ENCODE measurements at regions not wholly inside any gene's neighbourhood (a gene's known extent, or its start where the extent isn't known, plus 50 kb on each side); places are given as distances from the start of the nearest gene placed in this dataset.
"Not testable (repeated sequence)": the region's sequence is repeated elsewhere in the genome, so short reads cannot be mapped to it uniquely, and the experiment has no call there.

DNA sequence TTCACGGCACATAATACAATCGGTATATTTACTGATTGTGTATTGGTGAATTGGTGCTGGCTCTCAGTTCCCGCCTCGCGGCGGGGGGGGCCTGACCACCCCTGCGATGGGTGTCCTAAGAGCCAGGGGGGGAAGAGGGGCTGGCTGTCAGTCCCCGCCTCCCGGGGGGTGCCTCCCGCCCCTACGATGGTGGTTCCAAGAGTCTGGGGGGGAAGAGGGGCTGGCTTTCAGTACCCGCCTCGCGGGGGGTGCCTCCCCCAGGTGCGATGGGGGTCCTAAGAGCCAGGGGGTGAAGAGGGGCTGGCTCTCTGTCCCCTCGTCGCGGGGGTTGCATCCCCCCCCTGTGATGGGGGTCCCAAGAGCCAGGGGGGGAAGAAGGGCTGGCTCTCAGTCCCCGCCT is 2321.8 kb upstream of the PCDH20 start:
- H3K9me3 ChIP-seq = no peaks in the 10 kb centered on the region
- H3K4me1 ChIP-seq = no peaks in the 10 kb centered on the region
- no peaks in the 10 kb centered on the region for H3K27me3 ChIP-seq
- H3K36me3 ChIP-seq = no peaks in the 10 kb centered on the region
- TF ChIP-seq, protein P1, sequence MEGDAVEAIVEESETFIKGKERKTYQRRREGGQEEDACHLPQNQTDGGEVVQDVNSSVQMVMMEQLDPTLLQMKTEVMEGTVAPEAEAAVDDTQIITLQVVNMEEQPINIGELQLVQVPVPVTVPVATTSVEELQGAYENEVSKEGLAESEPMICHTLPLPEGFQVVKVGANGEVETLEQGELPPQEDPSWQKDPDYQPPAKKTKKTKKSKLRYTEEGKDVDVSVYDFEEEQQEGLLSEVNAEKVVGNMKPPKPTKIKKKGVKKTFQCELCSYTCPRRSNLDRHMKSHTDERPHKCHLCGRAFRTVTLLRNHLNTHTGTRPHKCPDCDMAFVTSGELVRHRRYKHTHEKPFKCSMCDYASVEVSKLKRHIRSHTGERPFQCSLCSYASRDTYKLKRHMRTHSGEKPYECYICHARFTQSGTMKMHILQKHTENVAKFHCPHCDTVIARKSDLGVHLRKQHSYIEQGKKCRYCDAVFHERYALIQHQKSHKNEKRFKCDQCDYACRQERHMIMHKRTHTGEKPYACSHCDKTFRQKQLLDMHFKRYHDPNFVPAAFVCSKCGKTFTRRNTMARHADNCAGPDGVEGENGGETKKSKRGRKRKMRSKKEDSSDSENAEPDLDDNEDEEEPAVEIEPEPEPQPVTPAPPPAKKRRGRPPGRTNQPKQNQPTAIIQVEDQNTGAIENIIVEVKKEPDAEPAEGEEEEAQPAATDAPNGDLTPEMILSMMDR (IDR thresholded peaks at IDR 0.05) = no peak
- intact Hi-C loops (cut with DNase I) = no loop called here
- no peak overlapping the region for H3K4me3 ChIP-seq
- DNase-seq = no peak
- no peak overlapping the region for H3K9ac ChIP-seq (ENCODE audit: low read depth in 2 of 2, low read length in 2 of 2)
- H3K27ac ChIP-seq = no peak overlapping the region

DNA sequence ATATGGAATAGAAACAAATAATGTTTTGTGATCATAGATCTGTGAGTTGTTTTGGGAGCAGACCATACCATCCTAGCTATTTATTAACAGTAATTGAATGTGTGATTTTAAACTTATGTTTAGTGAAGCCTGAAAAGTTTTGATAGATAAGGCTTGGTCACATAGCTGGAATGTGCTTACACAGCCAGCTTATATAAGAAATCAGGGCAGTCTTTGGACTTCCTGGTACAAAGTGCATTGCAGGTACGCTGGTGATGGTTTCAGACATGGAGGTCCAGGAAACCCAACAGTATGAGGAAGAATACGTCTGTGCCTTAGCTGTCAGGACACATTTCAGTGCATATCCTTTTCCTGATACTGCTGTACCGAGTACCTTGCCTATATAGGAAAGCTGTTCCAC is 2316.2 kb upstream of the PCDH20 start:
- intact Hi-C loops (cut with DNase I) = no loop called here
- TF ChIP-seq, protein P1 (IDR thresholded peaks at IDR 0.05) = no peak
- no peak for DNase-seq
- H3K4me3 ChIP-seq = no peak overlapping the region
- no peaks in the 10 kb centered on the region for H3K36me3 ChIP-seq
- H3K9ac ChIP-seq (ENCODE audit: low read depth in 2 of 2, low read length in 2 of 2) = no peak overlapping the region
- no peak overlapping the region for H3K27ac ChIP-seq
- no peaks in the 10 kb centered on the region for H3K27me3 ChIP-seq
- H3K4me1 ChIP-seq = no peaks in the 10 kb centered on the region
- H3K9me3 ChIP-seq = no peaks in the 10 kb centered on the region

DNA sequence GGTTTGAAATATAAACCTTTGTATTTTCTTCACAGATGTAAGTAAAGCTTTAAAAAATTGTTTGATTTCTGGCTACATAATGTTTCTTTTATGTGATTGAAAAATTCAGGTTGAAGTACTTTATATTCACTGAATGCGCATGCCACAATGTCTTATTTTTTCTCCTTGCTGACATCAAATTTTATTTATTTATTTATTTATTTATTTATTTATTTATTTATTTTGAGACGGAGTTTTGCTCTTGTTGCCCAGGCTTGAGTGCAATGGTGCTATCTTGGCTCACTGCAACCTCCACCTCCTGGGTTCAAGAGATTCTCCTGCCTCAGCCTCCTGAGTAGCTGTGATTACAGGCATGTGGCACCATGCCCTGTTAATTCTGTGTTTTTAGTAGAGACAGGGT is 2296.5 kb upstream of the PCDH20 start:
- H3K27ac ChIP-seq; H3K4me1 ChIP-seq; H3K4me3 ChIP-seq; H3K9ac ChIP-seq (ENCODE audit: low read depth in 2 of 2, low read length in 2 of 2); H3K9me3 ChIP-seq; H3K27me3 ChIP-seq; H3K36me3 ChIP-seq; intact Hi-C loops (cut with DNase I); DNase-seq: not testable (repeated sequence)

DNA sequence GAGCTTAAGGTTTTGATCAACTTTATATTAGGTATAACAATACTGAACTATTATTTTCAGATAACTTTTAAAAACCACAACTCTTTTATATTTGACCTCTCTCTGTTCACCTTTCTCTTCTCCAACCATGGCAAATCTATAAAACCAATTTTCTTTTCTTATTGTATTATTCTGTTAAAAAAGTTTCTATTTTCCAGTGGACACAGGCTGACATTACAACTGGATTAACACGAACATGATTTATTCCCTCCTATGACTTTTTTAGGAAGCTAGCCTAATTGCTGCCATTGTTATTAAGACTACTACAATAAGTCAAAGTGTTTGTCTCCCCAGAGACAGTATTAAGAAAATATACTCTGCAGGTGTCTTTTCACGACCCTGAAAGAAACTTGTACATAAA is 2291.1 kb upstream of the PCDH20 start:
- no peak overlapping the region for H3K4me3 ChIP-seq
- H3K4me1 ChIP-seq = no peaks in the 10 kb centered on the region
- H3K27me3 ChIP-seq = no peaks in the 10 kb centered on the region
- TF ChIP-seq, protein P1 (IDR thresholded peaks at IDR 0.05) = no peak
- H3K9me3 ChIP-seq = no peaks in the 10 kb centered on the region
- H3K27ac ChIP-seq = no peak overlapping the region
- no peak for DNase-seq
- intact Hi-C loops (cut with DNase I) = no loop called here
- H3K36me3 ChIP-seq = no peaks in the 10 kb centered on the region
- H3K9ac ChIP-seq (ENCODE audit: low read depth in 2 of 2, low read length in 2 of 2) = no peak overlapping the region

DNA sequence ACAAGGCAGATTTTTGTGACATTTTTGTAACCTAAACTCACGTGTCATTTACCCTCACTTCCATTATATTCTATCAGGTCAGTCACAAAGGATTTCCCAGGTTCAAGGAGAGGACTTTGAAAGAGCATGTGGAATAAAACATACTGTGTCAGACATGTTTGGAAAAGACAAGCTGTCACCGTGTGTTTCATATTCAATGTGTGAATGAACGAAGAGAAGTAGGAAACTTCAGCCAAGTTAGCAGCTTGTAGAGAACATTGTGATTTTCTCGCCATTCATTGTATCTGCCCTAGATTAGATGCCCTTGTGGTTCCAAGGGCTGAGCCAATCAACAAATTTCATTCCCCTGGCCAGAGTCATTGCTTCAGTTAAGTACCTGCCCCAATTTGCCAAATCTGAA is 2288.9 kb upstream of the PCDH20 start:
- no peak overlapping the region for H3K4me3 ChIP-seq
- intact Hi-C loops (cut with DNase I) = no loop called here
- TF ChIP-seq, protein P1 (IDR thresholded peaks at IDR 0.05) = no peak
- H3K27me3 ChIP-seq = no peaks in the 10 kb centered on the region
- H3K27ac ChIP-seq = no peak overlapping the region
- H3K9ac ChIP-seq (ENCODE audit: low read depth in 2 of 2, low read length in 2 of 2) = no peak overlapping the region
- DNase-seq = no peak
- H3K36me3 ChIP-seq = no peaks in the 10 kb centered on the region
- H3K4me1 ChIP-seq = no peaks in the 10 kb centered on the region
- no peaks in the 10 kb centered on the region for H3K9me3 ChIP-seq

DNA sequence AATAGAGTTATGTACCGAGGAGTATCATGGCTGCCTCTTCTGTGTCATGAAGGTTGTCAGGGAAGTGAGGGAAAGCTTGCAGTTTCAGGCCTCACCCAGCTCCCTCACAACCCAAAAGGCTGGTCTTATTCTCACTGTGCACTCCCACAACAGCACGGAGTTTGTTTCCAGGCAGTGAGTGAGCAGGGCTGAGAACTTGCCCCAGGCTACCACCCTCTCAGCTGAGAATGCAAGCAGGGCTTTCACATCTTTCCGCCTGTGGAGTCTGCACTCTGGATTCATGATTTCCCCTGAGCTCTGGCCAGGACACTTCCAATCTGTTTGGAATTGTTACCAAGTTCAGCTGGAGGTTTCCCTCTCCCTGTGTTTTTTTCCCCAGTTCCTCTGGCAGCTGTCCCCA is 2284.7 kb upstream of the PCDH20 start:
- H3K27ac ChIP-seq = no peak overlapping the region
- DNase-seq = no peak
- no peak overlapping the region for H3K9ac ChIP-seq (ENCODE audit: low read depth in 2 of 2, low read length in 2 of 2)
- H3K27me3 ChIP-seq = no peaks in the 10 kb centered on the region
- H3K4me3 ChIP-seq = no peak overlapping the region
- TF ChIP-seq, protein P1 (IDR thresholded peaks at IDR 0.05) = no peak
- no peaks in the 10 kb centered on the region for H3K4me1 ChIP-seq
- H3K36me3 ChIP-seq = no peaks in the 10 kb centered on the region
- intact Hi-C loops (cut with DNase I) = no loop called here
- no peaks in the 10 kb centered on the region for H3K9me3 ChIP-seq

Measured in colonic mucosa (tissue), 4 donors.